ENCODE measurements at regions not wholly inside any gene's neighbourhood (a gene's known extent, or its start where the extent isn't known, plus 50 kb on each side); places are given as distances from the start of the nearest gene placed in this dataset.
"Not testable (repeated sequence)": the region's sequence is repeated elsewhere in the genome, so short reads cannot be mapped to it uniquely, and the experiment has no call there.

GRCh38 chr1:55789466-55789865, 574.3 kb upstream of the USP24 start:
- no peaks in the 10 kb centered on the region for H3K36me3 Mint-ChIP-seq (ENCODE audit: low read depth)
- TF ChIP-seq CTCF (IDR thresholded peaks at IDR 0.05) = no peak
- DNase-seq = no peak
- H3K4me1 Mint-ChIP-seq (ENCODE audit: low read depth) = no peaks in the 10 kb centered on the region
- H3K4me3 Mint-ChIP-seq = no peak overlapping the region
- no peaks in the 10 kb centered on the region for H3K9me3 Mint-ChIP-seq
- H3K27me3 Mint-ChIP-seq (ENCODE audit: insufficient read depth) = peaks cover 2% of the 10 kb centered on the region; the same call in 1 of the 2 replicates
- no peak overlapping the region for H3K27ac Mint-ChIP-seq

- DNase-seq = no peak
- no peak for TF ChIP-seq CTCF (IDR thresholded peaks at IDR 0.05)
- H3K36me3 Mint-ChIP-seq (ENCODE audit: low read depth) = no peaks in the 10 kb centered on the region; the same call in 1 of the 2 replicates
- H3K27ac Mint-ChIP-seq = no peak overlapping the region
- no peak overlapping the region for H3K4me3 Mint-ChIP-seq
- H3K9me3 Mint-ChIP-seq = no peaks in the 10 kb centered on the region
- H3K4me1 Mint-ChIP-seq (ENCODE audit: low read depth) = peaks cover 11% of the 10 kb centered on the region
- H3K27me3 Mint-ChIP-seq (ENCODE audit: insufficient read depth) = peaks cover 2% of the 10 kb centered on the region; the same call in 1 of the 2 replicates
These were observed 571.2 kb upstream of the USP24 start for GRCh38 chr1:55786396-55786795.

GRCh38 chr1:55784941-55785450, 569.8 kb upstream of the USP24 start:
- not testable (repeated sequence) for H3K36me3 Mint-ChIP-seq (ENCODE audit: low read depth); H3K27ac Mint-ChIP-seq; H3K9me3 Mint-ChIP-seq; H3K4me3 Mint-ChIP-seq; H3K27me3 Mint-ChIP-seq (ENCODE audit: insufficient read depth); DNase-seq
- H3K4me1 Mint-ChIP-seq (ENCODE audit: low read depth) = peaks cover 13% of the 10 kb centered on the region

GRCh38 chr1:55781944-55782482, 566.8 kb upstream of the USP24 start:
- TF ChIP-seq CTCF (IDR thresholded peaks at IDR 0.05) = no peak
- Mint-ChIP-seq H3K27me3 (ENCODE audit: insufficient read depth) (peaks cover 2% of the 10 kb centered on the region; the same call in 1 of the 2 replicates), H3K36me3 (ENCODE audit: low read depth) (no peaks in the 10 kb centered on the region; the same call in 1 of the 2 replicates), H3K4me3 (no peak overlapping the region), H3K4me1 (ENCODE audit: low read depth) (peaks cover 13% of the 10 kb centered on the region), H3K27ac (0 out of 2 replicates have a peak overlapping the region, but pooled peaks have one; percentile 2), H3K9me3 (no peaks in the 10 kb centered on the region)
- peak; percentile 82 for DNase-seq

GRCh38 chr1:55781003-55781402, 565.8 kb upstream of the USP24 start:
- H3K4me3 Mint-ChIP-seq = no peak overlapping the region
- DNase-seq = no peak
- TF ChIP-seq CTCF (IDR thresholded peaks at IDR 0.05) = no peak
- H3K9me3 Mint-ChIP-seq = no peaks in the 10 kb centered on the region
- no peaks in the 10 kb centered on the region; the same call in 1 of the 2 replicates for H3K36me3 Mint-ChIP-seq (ENCODE audit: low read depth)
- no peak overlapping the region for H3K27ac Mint-ChIP-seq
- H3K4me1 Mint-ChIP-seq (ENCODE audit: low read depth) = peaks cover 13% of the 10 kb centered on the region
- H3K27me3 Mint-ChIP-seq (ENCODE audit: insufficient read depth) = peaks cover under 1% of the 10 kb centered on the region; the same call in 1 of the 2 replicates

- H3K4me3 Mint-ChIP-seq = no peak overlapping the region
- DNase-seq = no peak
- no peak for TF ChIP-seq CTCF (IDR thresholded peaks at IDR 0.05)
- no peaks in the 10 kb centered on the region for H3K9me3 Mint-ChIP-seq
- H3K4me1 Mint-ChIP-seq (ENCODE audit: low read depth) = peaks cover 13% of the 10 kb centered on the region
- no peaks in the 10 kb centered on the region for H3K27me3 Mint-ChIP-seq (ENCODE audit: insufficient read depth)
- no peak overlapping the region for H3K27ac Mint-ChIP-seq
- H3K36me3 Mint-ChIP-seq (ENCODE audit: low read depth) = no peaks in the 10 kb centered on the region
These were observed 562.4 kb upstream of the USP24 start for GRCh38 chr1:55777545-55777944.
